Esophagus muscularis mucosa (tissue), 4 donors: ENCODE measurements at regions not wholly inside any gene's neighbourhood (a gene's known extent, or its start where the extent isn't known, plus 50 kb on each side); places are given as distances from the start of the nearest gene placed in this dataset.

Experiments used
- DNase-seq: peaks from one replicate; pipeline ENCODE4 v3.0.0-alpha.2; 2017; ENCODE audit errors: extremely low spot score
- H3K27ac ChIP-seq, 4 donors: fragments of 200-600 bp; sonication (generic); replicated peaks in 1 of 4; 1 replicate in 3 of 4; 2 replicates in 1 of 4; pipeline ENCODE4 v1.5.1; 2016 to 2019; ENCODE audit warnings: mild to moderate bottlenecking in 1 of 4
- H3K27me3 ChIP-seq, 4 donors: fragments of 200-600 bp; sonication (generic); one replicate each; pipeline versions ENCODE4 v1.5.1 to v1.6.0; 2016 to 2019
- H3K36me3 ChIP-seq, 4 donors: fragments of 200-600 bp; sonication (generic); one replicate each; pipeline ENCODE4 v1.5.1; 2016 to 2019
- H3K4me1 ChIP-seq, 4 donors: fragments of 200-600 bp; sonication (generic); one replicate each; pipeline ENCODE4 v1.5.1; 2016 to 2019
- H3K4me3 ChIP-seq, 4 donors: fragments of 200-600 bp; sonication (generic); 1 replicate in 2 of 4; 2 replicates in 2 of 4; pipeline ENCODE4 v1.5.1; 2016 to 2019; ENCODE audit warnings: mild to moderate bottlenecking in 4 of 4, moderate library complexity in 1 of 4
- H3K9me3 ChIP-seq, 4 donors: fragments of 200-600 bp; sonication (generic); 1 replicate in 3 of 4; 2 replicates in 1 of 4; pipeline ENCODE4 v1.5.1; 2016 to 2019
- EP300 ChIP-seq: sonication (generic); formaldehyde crosslinking; IDR thresholded peaks from one replicate; pipeline ENCODE4 v1.6.1; 2017; ENCODE audit warnings: antibody characterized with exemption
- POLR2A ChIP-seq: fragments of 450-650 bp; IDR thresholded peaks from one replicate; pipeline ENCODE4 v1.6.1; 2017; ENCODE audit warnings: antibody characterized with exemption, moderate library complexity, mild to moderate bottlenecking, low read depth
- POLR2AphosphoS5 ChIP-seq, 2 donors: sonication (generic); formaldehyde crosslinking; IDR thresholded peaks; one replicate each; pipeline ENCODE4 v1.6.1; 2017; ENCODE audit warnings: antibody characterized with exemption in 2 of 2
- WGBS: methylation state at CpG from one replicate; pipeline ENCODE4 v1.1.5; 2018; 5-methylcytosine and 5-hydroxymethylcytosine counted together
- intact Hi-C: fragments of 100-400 bp; cut with DNase I; formaldehyde crosslinking; loops from one replicate; pipeline ENCODE4 v1.15.1; 2023
- TF ChIP-seq, protein P1 (sequence below), 3 experiments: fragments of 200-600 bp in 2 of 3; fragments of 450-650 bp in 1 of 3; sonication (generic) in 2 of 3; IDR thresholded peaks; one replicate each; pipeline ENCODE4 v1.5.1; 2017 to 2019; ENCODE audit warnings: antibody characterized with exemption in 3 of 3, mild to moderate bottlenecking in 2 of 3, moderate library complexity in 1 of 3

DNA sequence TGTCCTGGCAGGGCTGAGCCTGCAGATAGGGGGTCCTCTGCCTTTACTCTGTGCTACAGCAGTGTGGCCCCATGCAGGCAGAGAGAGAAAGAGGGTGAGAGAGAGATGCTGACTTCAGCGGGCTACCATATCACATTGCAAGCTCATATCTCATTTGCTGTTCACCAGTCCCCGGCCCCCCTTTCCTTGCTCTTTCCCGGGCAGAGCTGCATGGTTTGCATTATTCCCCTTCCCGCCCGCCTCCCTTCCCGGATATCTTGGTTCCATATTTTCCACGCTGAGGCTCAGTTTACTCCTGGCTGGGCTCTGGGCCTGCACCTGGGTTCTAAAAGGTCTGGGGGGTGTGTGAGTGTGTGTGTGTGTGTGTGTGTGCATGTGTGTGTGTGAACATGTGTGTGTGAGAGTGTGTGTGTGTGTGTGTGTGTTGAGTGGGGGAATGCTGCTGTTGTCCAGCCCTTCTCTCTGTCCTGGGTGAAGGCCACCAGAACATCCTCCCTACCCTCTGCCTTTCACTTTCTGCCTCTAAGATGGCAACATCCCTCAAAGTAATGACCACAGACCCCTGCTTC is 63.5 kb downstream of the PJA1 start:
- no peaks in the 10 kb centered on the region for H3K4me1 ChIP-seq
- H3K9me3 ChIP-seq: no peaks in the 10 kb centered on the region
- no peak overlapping the region for H3K4me3 ChIP-seq
- intact Hi-C loops: no loop called here
- WGBS: 73% methylated on average over 7 of the region's 7 CpGs
- H3K36me3 ChIP-seq: no peaks in the 10 kb centered on the region
- no peak overlapping the region for H3K27ac ChIP-seq
- DNase-seq: no peak
- H3K27me3 ChIP-seq: no peaks in the 10 kb centered on the region
- TF ChIP-seq EP300: no peak
- no peak for TF ChIP-seq POLR2AphosphoS5 (IDR thresholded peaks at IDR 0.05)
- TF ChIP-seq, protein P1, sequence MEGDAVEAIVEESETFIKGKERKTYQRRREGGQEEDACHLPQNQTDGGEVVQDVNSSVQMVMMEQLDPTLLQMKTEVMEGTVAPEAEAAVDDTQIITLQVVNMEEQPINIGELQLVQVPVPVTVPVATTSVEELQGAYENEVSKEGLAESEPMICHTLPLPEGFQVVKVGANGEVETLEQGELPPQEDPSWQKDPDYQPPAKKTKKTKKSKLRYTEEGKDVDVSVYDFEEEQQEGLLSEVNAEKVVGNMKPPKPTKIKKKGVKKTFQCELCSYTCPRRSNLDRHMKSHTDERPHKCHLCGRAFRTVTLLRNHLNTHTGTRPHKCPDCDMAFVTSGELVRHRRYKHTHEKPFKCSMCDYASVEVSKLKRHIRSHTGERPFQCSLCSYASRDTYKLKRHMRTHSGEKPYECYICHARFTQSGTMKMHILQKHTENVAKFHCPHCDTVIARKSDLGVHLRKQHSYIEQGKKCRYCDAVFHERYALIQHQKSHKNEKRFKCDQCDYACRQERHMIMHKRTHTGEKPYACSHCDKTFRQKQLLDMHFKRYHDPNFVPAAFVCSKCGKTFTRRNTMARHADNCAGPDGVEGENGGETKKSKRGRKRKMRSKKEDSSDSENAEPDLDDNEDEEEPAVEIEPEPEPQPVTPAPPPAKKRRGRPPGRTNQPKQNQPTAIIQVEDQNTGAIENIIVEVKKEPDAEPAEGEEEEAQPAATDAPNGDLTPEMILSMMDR (IDR thresholded peaks at IDR 0.05): no peak
- TF ChIP-seq POLR2A: no peak

DNA sequence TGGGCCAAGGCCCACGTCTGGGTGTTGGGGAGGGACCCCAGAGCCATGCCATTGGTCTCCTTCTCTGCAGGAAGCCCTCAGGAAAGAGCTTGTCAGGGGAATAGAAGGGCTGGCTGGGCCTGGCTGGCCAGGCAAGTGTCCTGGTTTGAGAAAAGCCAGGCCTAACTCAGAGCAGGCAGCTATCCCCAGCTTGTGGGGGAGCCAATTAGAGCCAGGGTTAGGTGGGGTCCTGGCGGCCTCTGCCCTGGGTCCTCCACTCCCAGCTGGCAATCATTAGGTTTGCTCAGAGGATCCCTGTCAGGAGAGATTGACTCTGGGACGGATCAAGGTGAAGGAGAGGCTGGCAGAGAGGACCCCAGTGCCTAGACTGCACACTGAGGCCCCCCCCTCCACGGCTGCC is 64.8 kb downstream of the PJA1 start:
- no peak for TF ChIP-seq POLR2A
- no peak for DNase-seq
- no peaks in the 10 kb centered on the region for H3K4me1 ChIP-seq
- no peaks in the 10 kb centered on the region for H3K9me3 ChIP-seq
- 63% methylated on average over 3 of the region's 4 CpGs for WGBS
- H3K36me3 ChIP-seq: no peaks in the 10 kb centered on the region
- H3K4me3 ChIP-seq: no peak overlapping the region
- H3K27ac ChIP-seq: no peak overlapping the region
- H3K27me3 ChIP-seq: no peaks in the 10 kb centered on the region
- intact Hi-C loops: no loop called here

DNA sequence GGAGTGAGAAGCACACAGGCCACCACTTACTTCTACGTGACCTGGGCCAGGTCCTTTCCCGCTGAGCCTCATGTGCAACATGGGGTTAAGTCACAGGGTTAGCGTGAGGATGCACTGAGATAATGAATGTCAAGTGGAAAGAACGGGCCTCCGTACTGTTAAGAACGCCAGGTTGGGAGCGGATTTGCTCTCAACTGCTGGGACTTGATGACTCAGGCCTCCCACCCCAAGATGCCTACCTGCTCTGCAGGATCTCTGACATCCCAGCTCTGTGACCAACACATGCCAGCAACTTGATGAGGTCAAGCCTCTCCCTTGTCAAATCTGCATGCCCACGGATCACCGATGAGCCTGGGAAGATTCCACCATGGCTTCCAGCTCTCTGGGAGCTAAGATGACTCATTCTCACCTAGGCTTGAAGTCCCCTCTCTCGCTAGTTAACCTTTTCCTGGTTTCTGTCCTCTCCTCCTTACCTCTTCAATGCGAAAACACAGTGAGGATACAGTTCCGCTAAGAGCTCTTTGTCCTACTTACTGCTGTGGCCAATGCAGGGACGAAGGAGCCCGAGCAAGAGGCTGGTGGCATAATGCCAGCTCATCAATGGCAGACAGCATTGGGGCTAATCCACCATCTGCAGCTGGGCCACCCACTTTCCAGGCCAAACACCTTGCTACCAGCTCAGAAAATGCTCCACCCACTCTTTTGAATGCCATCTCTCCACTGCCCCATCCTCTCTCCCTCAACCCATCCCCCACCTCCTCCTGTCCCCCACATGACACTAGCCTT is 67.6 kb downstream of the PJA1 start:
- H3K4me3 ChIP-seq: no peak overlapping the region
- WGBS: 84% methylated on average over 14 of the region's 14 CpGs
- H3K4me1 ChIP-seq: no peaks in the 10 kb centered on the region
- H3K9me3 ChIP-seq: no peaks in the 10 kb centered on the region
- intact Hi-C loops: loop anchor here (10.0 kb wide), 1 partner anchor 187 kb away; no protein-coding TSS in a partner anchor
- no peak for DNase-seq
- no peak overlapping the region for H3K27ac ChIP-seq
- no peaks in the 10 kb centered on the region for H3K27me3 ChIP-seq
- no peaks in the 10 kb centered on the region for H3K36me3 ChIP-seq
- no peak for TF ChIP-seq EP300
- no peak for TF ChIP-seq POLR2AphosphoS5 (IDR thresholded peaks at IDR 0.05)
- TF ChIP-seq POLR2A: no peak
- TF ChIP-seq, protein P1 (IDR thresholded peaks at IDR 0.05): no peak

DNA sequence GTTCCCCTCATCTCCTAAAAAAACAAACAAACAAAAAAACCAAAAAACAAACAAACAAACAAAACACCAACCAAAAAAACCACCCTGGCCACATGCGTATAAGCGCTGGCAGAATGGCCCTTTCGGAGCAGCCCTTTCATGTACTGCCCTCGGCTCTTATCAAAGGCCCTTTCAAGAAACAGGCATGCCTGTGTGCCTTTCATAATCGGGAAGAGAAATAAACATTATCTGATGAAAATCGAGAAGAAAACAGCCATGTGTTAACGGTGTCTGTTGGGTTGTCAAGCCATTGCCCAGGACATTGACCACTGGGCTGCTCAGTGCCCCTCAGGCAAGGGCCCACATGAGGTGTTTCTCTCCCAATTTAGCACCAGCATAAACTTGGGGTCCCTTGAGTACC is 68.3 kb downstream of the PJA1 start:
- intact Hi-C loops: loop anchor here (10.0 kb wide), 1 partner anchor 188 kb away; no protein-coding TSS in a partner anchor
- TF ChIP-seq POLR2A (no peak), POLR2AphosphoS5 (IDR thresholded peaks at IDR 0.05) (no peak), EP300 (no peak)
- TF ChIP-seq, protein P1 (IDR thresholded peaks at IDR 0.05): no peak
- DNase-seq: no peak
- 83% methylated on average over 7 of the region's 7 CpGs for whole genome bisulfite sequencing
- Histone ChIP-seq H3K27ac (no peak overlapping the region), H3K4me3 (no peak overlapping the region), H3K27me3 (no peaks in the 10 kb centered on the region), H3K9me3 (no peaks in the 10 kb centered on the region), H3K36me3 (no peaks in the 10 kb centered on the region), H3K4me1 (no peaks in the 10 kb centered on the region)

DNA sequence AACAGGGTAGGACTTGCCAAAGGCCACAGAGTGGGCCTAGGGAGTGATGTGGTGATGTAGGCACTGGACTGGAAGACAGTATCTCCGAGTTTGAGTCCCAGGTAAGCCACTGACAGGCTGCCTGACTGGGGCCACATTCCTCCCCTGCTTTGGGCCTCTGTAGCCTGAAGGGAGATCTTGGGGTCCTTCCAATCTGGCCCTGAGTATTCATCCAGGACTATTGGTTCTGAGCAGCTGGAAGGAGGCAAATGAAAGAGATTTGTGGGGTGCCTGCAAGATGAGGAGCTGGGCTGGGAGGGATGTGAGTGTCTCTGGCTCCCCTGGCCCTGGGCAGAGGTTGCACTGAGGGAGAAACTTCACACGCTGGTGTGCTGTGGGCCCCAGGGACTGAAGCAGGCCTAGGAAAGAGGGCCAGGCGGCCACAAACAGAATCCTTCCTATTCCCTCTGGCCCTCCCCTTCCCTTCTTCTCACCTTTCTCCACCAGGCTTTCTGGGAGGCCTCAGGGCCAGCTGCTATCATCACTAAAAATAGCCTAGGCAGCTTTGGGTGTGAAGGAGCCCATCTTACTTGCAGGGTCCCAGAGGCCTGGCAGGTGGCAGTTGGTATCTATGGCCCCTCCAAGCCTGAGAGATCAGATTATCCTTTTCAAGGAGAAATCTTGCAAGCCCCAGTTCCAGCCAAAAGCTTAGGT is 70.1 kb downstream of the PJA1 start:
- Histone ChIP-seq H3K27me3 (no peaks in the 10 kb centered on the region), H3K4me3 (no peak overlapping the region), H3K9me3 (no peaks in the 10 kb centered on the region), H3K27ac (no peak overlapping the region), H3K36me3 (no peaks in the 10 kb centered on the region), H3K4me1 (no peaks in the 10 kb centered on the region)
- WGBS: 80% methylated on average over 2 of the region's 3 CpGs
- DNase-seq: no peak
- TF ChIP-seq POLR2A (no peak), POLR2AphosphoS5 (IDR thresholded peaks at IDR 0.05) (no peak), EP300 (no peak)
- TF ChIP-seq, protein P1 (IDR thresholded peaks at IDR 0.05): no peak
- intact Hi-C loops: loop anchor here (5.0 to 10.0 kb wide), 2 partner anchors 127 to 190 kb away; no protein-coding TSS in a partner anchor
